HEK293T (cell line): ENCODE measurements at regions not wholly inside any gene's neighbourhood (a gene's known extent, or its start where the extent isn't known, plus 50 kb on each side); places are given as distances from the start of the nearest gene placed in this dataset.

Experiments used
- CTCF ChIA-PET: fragments of 350-600 bp; formaldehyde crosslinking; extraction: SDS; loops from one replicate; lab custom pipeline; 2021; ENCODE audit warnings: antibody characterized with exemption, inconsistent platforms; lab: Yijun Ruan, JAX
- POLR2A ChIA-PET: fragments of 350-600 bp; formaldehyde crosslinking; extraction: SDS; loops from one replicate; lab custom pipeline; 2020; ENCODE audit warnings: antibody characterized with exemption, inconsistent platforms; lab: Yijun Ruan, JAX
- DNase-seq: peaks from one replicate; pipeline ENCODE4 v3.0.0; 2012; ENCODE audit warnings: mixed read lengths; ENCODE audit errors: extremely low spot score
- ARNT ChIP-seq: fragments of 450-650 bp; IDR thresholded peaks from 2 replicates; pipeline ENCODE4 v1.6.1; 2017; ENCODE audit warnings: mild to moderate bottlenecking
- BHLHE40 ChIP-seq: fragments of 450-650 bp; IDR thresholded peaks from 2 replicates; pipeline ENCODE4 v1.6.1; 2016; ENCODE audit warnings: mild to moderate bottlenecking, moderate library complexity, borderline replicate concordance
- CTBP1 ChIP-seq: fragments of 450-650 bp; IDR thresholded peaks from 2 replicates; pipeline ENCODE4 v1.6.1; 2016; ENCODE audit warnings: borderline replicate concordance
- ELF4 ChIP-seq: fragments of 450-650 bp; IDR thresholded peaks from 2 replicates; pipeline ENCODE4 v1.6.1; 2017; ENCODE audit warnings: antibody characterized with exemption
- FOXA1 ChIP-seq: fragments of 450-650 bp; IDR thresholded peaks from 2 replicates; pipeline ENCODE4 v1.6.1; 2016; ENCODE audit warnings: mild to moderate bottlenecking
- FOXK2 ChIP-seq: fragments of 450-650 bp; IDR thresholded peaks from 2 replicates; pipeline ENCODE4 v1.6.1; 2016; ENCODE audit warnings: mild to moderate bottlenecking
- FOXM1 ChIP-seq: fragments of 450-650 bp; IDR thresholded peaks from 2 replicates; pipeline ENCODE4 v1.6.1; 2017; ENCODE audit warnings: mild to moderate bottlenecking, borderline replicate concordance
- HDGF ChIP-seq: fragments of 450-650 bp; IDR thresholded peaks from 2 replicates; pipeline ENCODE4 v1.6.1; 2017; ENCODE audit warnings: antibody characterized with exemption, borderline replicate concordance
- L3MBTL2 ChIP-seq: fragments of 450-650 bp; conservative IDR thresholded peaks from 2 replicates; pipeline ENCODE4 v1.6.1; 2016; ENCODE audit warnings: mild to moderate bottlenecking
- LEF1 ChIP-seq: fragments of 450-650 bp; IDR thresholded peaks from 2 replicates; pipeline ENCODE4 v1.6.1; 2017; ENCODE audit warnings: mild to moderate bottlenecking, borderline replicate concordance
- NFRKB ChIP-seq: fragments of 450-650 bp; IDR thresholded peaks from 2 replicates; pipeline ENCODE4 v1.6.1; 2016; ENCODE audit warnings: mild to moderate bottlenecking, moderate library complexity
- SP1 ChIP-seq: fragments of 450-650 bp; IDR thresholded peaks from 2 replicates; pipeline ENCODE4 v1.6.1; 2017
- SUZ12 ChIP-seq: fragments of 450-650 bp; IDR thresholded peaks from 2 replicates; pipeline ENCODE4 v1.6.1; 2016; ENCODE audit warnings: mild to moderate bottlenecking
- TARDBP ChIP-seq: fragments of 450-650 bp; IDR thresholded peaks from 2 replicates; pipeline ENCODE4 v1.6.1; 2016
- ZNF384 ChIP-seq: fragments of 450-650 bp; IDR thresholded peaks from 2 replicates; pipeline ENCODE4 v1.6.1; 2016
- TF ChIP-seq, protein P1 (sequence below): fragments of 450-650 bp; IDR thresholded peaks from 2 replicates; pipeline ENCODE4 v1.6.1; 2016

- ChIA-PET CTCF (interaction anchor here (1.1 kb wide), 1 partner anchor 13 kb away, joined by 3 read pairs; no protein-coding TSS in a partner anchor), POLR2A (no interaction called here)
- no peak for TF ChIP-seq ELF4
- TF ChIP-seq FOXK2, result no peak
- TF ChIP-seq NFRKB, result no peak
- no peak for TF ChIP-seq HDGF
- no peak for TF ChIP-seq L3MBTL2
- no peak for TF ChIP-seq FOXA1
- TF ChIP-seq, protein P1, sequence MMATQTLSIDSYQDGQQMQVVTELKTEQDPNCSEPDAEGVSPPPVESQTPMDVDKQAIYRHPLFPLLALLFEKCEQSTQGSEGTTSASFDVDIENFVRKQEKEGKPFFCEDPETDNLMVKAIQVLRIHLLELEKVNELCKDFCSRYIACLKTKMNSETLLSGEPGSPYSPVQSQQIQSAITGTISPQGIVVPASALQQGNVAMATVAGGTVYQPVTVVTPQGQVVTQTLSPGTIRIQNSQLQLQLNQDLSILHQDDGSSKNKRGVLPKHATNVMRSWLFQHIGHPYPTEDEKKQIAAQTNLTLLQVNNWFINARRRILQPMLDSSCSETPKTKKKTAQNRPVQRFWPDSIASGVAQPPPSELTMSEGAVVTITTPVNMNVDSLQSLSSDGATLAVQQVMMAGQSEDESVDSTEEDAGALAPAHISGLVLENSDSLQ, result no peak
- no peak for TF ChIP-seq TARDBP
- TF ChIP-seq SUZ12, result no peak
- no peak for TF ChIP-seq ARNT
- no peak for TF ChIP-seq SP1
- TF ChIP-seq BHLHE40, result no peak
- TF ChIP-seq LEF1, result no peak
- TF ChIP-seq CTBP1, result no peak
- no peak for TF ChIP-seq ZNF384
- no peak for TF ChIP-seq FOXM1
- DNase-seq, result no peak
These were observed 498.4 kb upstream of the ARGLU1 start for GRCh38 chr13:107066355-107066754.

- ChIA-PET POLR2A (no interaction called here), CTCF (no interaction called here)
- TF ChIP-seq ARNT (no peak), FOXK2 (no peak), HDGF (no peak), TARDBP (no peak), NFRKB (no peak), FOXM1 (no peak), CTBP1 (no peak), SP1 (no peak), ZNF384 (no peak), L3MBTL2 (no peak), FOXA1 (no peak), BHLHE40 (no peak), ELF4 (no peak), SUZ12 (no peak), LEF1 (no peak)
- TF ChIP-seq, protein P1, result no peak
- no peak for DNase-seq
These were observed 497.1 kb upstream of the ARGLU1 start for GRCh38 chr13:107065036-107065435.

GRCh38 chr13:107057028-107057631, 489.2 kb upstream of the ARGLU1 start:
- POLR2A ChIA-PET, result no interaction called here

GRCh38 chr13:107043021-107043956, 475.4 kb upstream of the ARGLU1 start:
- CTCF ChIA-PET, result no interaction called here
- TF ChIP-seq, protein P1, result no peak
- no peak for TF ChIP-seq FOXK2
- no peak for TF ChIP-seq FOXA1
- TF ChIP-seq HDGF, result no peak
- TF ChIP-seq NFRKB, result no peak
- TF ChIP-seq SP1, result no peak
- no peak for TF ChIP-seq CTBP1
- no peak for TF ChIP-seq SUZ12
- no peak for TF ChIP-seq BHLHE40
- no peak for TF ChIP-seq ZNF384
- TF ChIP-seq FOXM1, result no peak
- no peak for TF ChIP-seq L3MBTL2
- no peak for TF ChIP-seq ARNT
- TF ChIP-seq LEF1, result no peak
- no peak for TF ChIP-seq TARDBP
- TF ChIP-seq ELF4, result no peak

More at GRCh38 chr13:107057028-107057631, 489.2 kb upstream of the ARGLU1 start:
- CTCF ChIA-PET, result no interaction called here
- TF ChIP-seq L3MBTL2, result no peak
- no peak for TF ChIP-seq NFRKB
- no peak for TF ChIP-seq FOXA1
- TF ChIP-seq ZNF384, result no peak
- TF ChIP-seq SUZ12, result no peak
- no peak for TF ChIP-seq HDGF
- no peak for TF ChIP-seq LEF1
- no peak for TF ChIP-seq FOXK2
- TF ChIP-seq, protein P1, result no peak
- TF ChIP-seq FOXM1, result no peak
- no peak for TF ChIP-seq ARNT
- TF ChIP-seq BHLHE40, result no peak
- no peak for TF ChIP-seq ELF4
- no peak for TF ChIP-seq CTBP1
- no peak for TF ChIP-seq SP1
- TF ChIP-seq TARDBP, result no peak
- no peak for DNase-seq

More at GRCh38 chr13:107043021-107043956, 475.4 kb upstream of the ARGLU1 start:
- POLR2A ChIA-PET, result no interaction called here
- no peak for DNase-seq
